K562 (cell line): ENCODE measurements at regions not wholly inside any gene's neighbourhood (a gene's known extent, or its start where the extent isn't known, plus 50 kb on each side); places are given as distances from the start of the nearest gene placed in this dataset.

ENCODE experiments used
- EGR1 ChIP-seq: fragments of 450-650 bp; conservative IDR thresholded peaks from 2 replicates; pipeline ENCODE4 v1.6.1; 2017; ENCODE audit warnings: mild to moderate bottlenecking
- EZH2 ChIP-seq: IDR thresholded peaks from 2 replicates; pipeline ENCODE4 v1.6.1; 2012; ENCODE audit warnings: low read depth, mild to moderate bottlenecking, inconsistent platforms, low read length, borderline replicate concordance
- JUN ChIP-seq, 2 experiments: sonication (generic) in 1 of 2; formaldehyde crosslinking in 1 of 2; IDR thresholded peaks; 2 replicates each; pipeline versions ENCODE4 v1.6.1 to v1.8.0; 2012 to 2022; ENCODE audit warnings: borderline replicate concordance in 2 of 2, mild to moderate bottlenecking in 2 of 2, improper control_type of control experiment in 1 of 2, low read depth in 1 of 2, low read length in 1 of 2, missing genetic modification reagents in 1 of 2
- RNF2 ChIP-seq: sonication (generic); IDR thresholded peaks from 2 replicates; pipeline ENCODE4 v1.6.1; 2016

- TF ChIP-seq JUN (IDR thresholded peaks at IDR 0.05; ENCODE audit: borderline replicate concordance, low read depth, low read length): no peak
- TF ChIP-seq JUN (CRISPR knock-in tag; IDR thresholded peaks at IDR 0.05; ENCODE audit: borderline replicate concordance): no peak
- TF ChIP-seq EZH2: no peak
- TF ChIP-seq EGR1: no peak
- TF ChIP-seq RNF2: no peak
Observed at GRCh38 chr4:31918891-31919290, 1198.7 kb downstream of the PCDH7 start.
